ENCODE measurements at regions not wholly inside any gene's neighbourhood (a gene's known extent, or its start where the extent isn't known, plus 50 kb on each side); places are given as distances from the start of the nearest gene placed in this dataset.

DNA sequence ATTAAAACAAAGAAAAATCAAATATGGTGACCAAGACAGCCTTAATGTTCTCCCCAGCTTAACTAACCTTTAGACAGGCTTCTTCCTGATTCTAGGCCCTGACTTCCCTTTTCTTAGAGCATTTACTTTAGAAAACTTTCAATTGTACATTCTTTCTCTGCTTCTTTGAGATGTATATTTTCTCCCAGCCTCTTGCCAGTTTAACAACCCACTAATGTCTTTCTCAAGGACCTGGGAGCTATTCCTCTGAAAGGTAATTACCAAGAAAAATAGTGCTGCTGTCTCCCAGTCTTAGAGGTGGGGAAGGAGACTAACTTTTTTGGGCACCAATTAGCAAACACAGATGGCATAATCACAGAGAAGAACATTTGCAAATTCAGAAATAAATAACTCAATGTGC is 62.8 kb upstream of the KCNQ5 start:
- TF ChIP-seq CTCF (IDR thresholded peaks at IDR 0.05; ENCODE audit: low read depth, low read length) (no peak), POLR2A (IDR thresholded peaks at IDR 0.05; ENCODE audit: extremely low read depth, insufficient read length) (no peak)

Data from NB4 (cell line).